Panc1 (cell line): ENCODE measurements at regions not wholly inside any gene's neighbourhood (a gene's known extent, or its start where the extent isn't known, plus 50 kb on each side); places are given as distances from the start of the nearest gene placed in this dataset.

Source experiments
- ATAC-seq: fragments of 200-7000 bp; cut with Tn5 transposase; 2 replicates; pipeline ENCODE4 v1.9.1; 2020; ENCODE audit warnings: mild to moderate bottlenecking, moderate library complexity
- BruUV-seq: library from RNA; stranded (reverse); fragments of 400-500 nt; replicated peaks from 2 replicates; lab custom pipeline; 2021; lab: Mats Ljungman, UMichigan
- CTCF ChIA-PET: fragments of 300-600 bp; sonication (Branson Sonifier 250); formaldehyde crosslinking; loops from one replicate; lab custom pipeline; 2022; ENCODE audit warnings: antibody characterized with exemption; lab: Charles Lee
- POLR2A ChIA-PET: fragments of 300-600 bp; sonication (Branson Sonifier 250); formaldehyde crosslinking; loops from one replicate; lab custom pipeline; 2022; ENCODE audit warnings: antibody characterized with exemption; lab: Charles Lee
- DNase-seq: peaks from one replicate; pipeline ENCODE4 v3.0.0-alpha.2; 2010; ENCODE audit warnings: low read depth, low spot score
- H3K27ac ChIP-seq: 2 replicates; pipeline ENCODE4 v1.5.1; 2011; ENCODE audit warnings: mild to moderate bottlenecking, low read length, inconsistent platforms
- H3K27me3 ChIP-seq: fragments of 200-500 bp; sonication (Bioruptor generic); 2 replicates; pipeline ENCODE4 v1.6.0; 2014; ENCODE audit warnings: low read length, inconsistent platforms; ENCODE audit not compliant: control insufficient read depth, insufficient read depth
- H3K36me3 ChIP-seq: fragments of 200-500 bp; sonication (Bioruptor generic); 2 replicates; pipeline ENCODE4 v1.5.1; 2014; ENCODE audit warnings: inconsistent platforms, mild to moderate bottlenecking, low read length, moderate library complexity; ENCODE audit not compliant: control insufficient read depth, insufficient read depth
- H3K4me1 ChIP-seq: 2 replicates; pipeline ENCODE4 v1.5.1; 2011; ENCODE audit warnings: inconsistent platforms, mild to moderate bottlenecking, low read length, moderate library complexity; ENCODE audit not compliant: control insufficient read depth, insufficient read depth
- H3K4me3 ChIP-seq, 2 experiments: 2 replicates each; pipeline ENCODE4 v1.5.1; 2011 to 2012; ENCODE audit warnings: low read depth in 2 of 2, low read length in 2 of 2, mild to moderate bottlenecking in 2 of 2, inconsistent platforms in 1 of 2, moderate library complexity in 1 of 2
- H3K9me3 ChIP-seq: fragments of 200-500 bp; sonication (Bioruptor generic); 2 replicates; pipeline ENCODE4 v1.5.1; 2014; ENCODE audit warnings: low read depth, mild to moderate bottlenecking, inconsistent platforms, low read length, moderate library complexity; ENCODE audit not compliant: control insufficient read depth, insufficient read depth
- POLR2AphosphoS5 ChIP-seq: IDR thresholded peaks from 2 replicates; pipeline ENCODE4 v1.6.1; 2012; ENCODE audit warnings: mild to moderate bottlenecking, low read depth, low read length, moderate library complexity
- SIN3A ChIP-seq: IDR thresholded peaks from 2 replicates; pipeline ENCODE4 v1.6.1; 2012; ENCODE audit warnings: low read depth, mild to moderate bottlenecking, low read length, moderate library complexity, borderline replicate concordance; ENCODE audit not compliant: insufficient read depth
- TCF7L2 ChIP-seq: IDR thresholded peaks from 2 replicates; pipeline ENCODE4 v1.6.1; 2011; ENCODE audit warnings: mild to moderate bottlenecking, low read depth, low read length, inconsistent platforms
- in situ Hi-C: cut with HindIII; loops from 2 replicates; pipeline ENCODE4 v1.10.0; 2016; ENCODE audit warnings: low sequenced_read_pairs, low pct_unique_long_range_greater_than_20kb
- intact Hi-C: fragments of 100-400 bp; cut with micrococcal nuclease; formaldehyde crosslinking; loops from one replicate; pipeline ENCODE4 v1.10.0; 2022; ENCODE audit not compliant: unreplicated experiment
- TF ChIP-seq, protein P1 (sequence below): fragments of 450-650 bp; IDR thresholded peaks from 2 replicates; pipeline ENCODE4 v1.5.1; 2017; ENCODE audit warnings: mild to moderate bottlenecking
- TF ChIP-seq, protein P2 (sequence below), 2 experiments: IDR thresholded peaks; 2 replicates each; pipeline ENCODE4 v1.6.1; 2011 to 2012; ENCODE audit warnings: low read depth in 2 of 2, control low read depth in 1 of 2, low read length in 1 of 2, mild to moderate bottlenecking in 1 of 2, moderate library complexity in 1 of 2; ENCODE audit not compliant: insufficient read depth in 1 of 2

- Histone ChIP-seq H3K27me3 (no peaks in the 10 kb centered on the region), H3K9me3 (no peaks in the 10 kb centered on the region), H3K4me3 (no peak overlapping the region), H3K4me1 (no peaks in the 10 kb centered on the region), H3K27ac (no peak overlapping the region), H3K36me3 (no peaks in the 10 kb centered on the region)
- TF ChIP-seq, protein P1, sequence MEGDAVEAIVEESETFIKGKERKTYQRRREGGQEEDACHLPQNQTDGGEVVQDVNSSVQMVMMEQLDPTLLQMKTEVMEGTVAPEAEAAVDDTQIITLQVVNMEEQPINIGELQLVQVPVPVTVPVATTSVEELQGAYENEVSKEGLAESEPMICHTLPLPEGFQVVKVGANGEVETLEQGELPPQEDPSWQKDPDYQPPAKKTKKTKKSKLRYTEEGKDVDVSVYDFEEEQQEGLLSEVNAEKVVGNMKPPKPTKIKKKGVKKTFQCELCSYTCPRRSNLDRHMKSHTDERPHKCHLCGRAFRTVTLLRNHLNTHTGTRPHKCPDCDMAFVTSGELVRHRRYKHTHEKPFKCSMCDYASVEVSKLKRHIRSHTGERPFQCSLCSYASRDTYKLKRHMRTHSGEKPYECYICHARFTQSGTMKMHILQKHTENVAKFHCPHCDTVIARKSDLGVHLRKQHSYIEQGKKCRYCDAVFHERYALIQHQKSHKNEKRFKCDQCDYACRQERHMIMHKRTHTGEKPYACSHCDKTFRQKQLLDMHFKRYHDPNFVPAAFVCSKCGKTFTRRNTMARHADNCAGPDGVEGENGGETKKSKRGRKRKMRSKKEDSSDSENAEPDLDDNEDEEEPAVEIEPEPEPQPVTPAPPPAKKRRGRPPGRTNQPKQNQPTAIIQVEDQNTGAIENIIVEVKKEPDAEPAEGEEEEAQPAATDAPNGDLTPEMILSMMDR, result no peak
- TF ChIP-seq, protein P2, sequence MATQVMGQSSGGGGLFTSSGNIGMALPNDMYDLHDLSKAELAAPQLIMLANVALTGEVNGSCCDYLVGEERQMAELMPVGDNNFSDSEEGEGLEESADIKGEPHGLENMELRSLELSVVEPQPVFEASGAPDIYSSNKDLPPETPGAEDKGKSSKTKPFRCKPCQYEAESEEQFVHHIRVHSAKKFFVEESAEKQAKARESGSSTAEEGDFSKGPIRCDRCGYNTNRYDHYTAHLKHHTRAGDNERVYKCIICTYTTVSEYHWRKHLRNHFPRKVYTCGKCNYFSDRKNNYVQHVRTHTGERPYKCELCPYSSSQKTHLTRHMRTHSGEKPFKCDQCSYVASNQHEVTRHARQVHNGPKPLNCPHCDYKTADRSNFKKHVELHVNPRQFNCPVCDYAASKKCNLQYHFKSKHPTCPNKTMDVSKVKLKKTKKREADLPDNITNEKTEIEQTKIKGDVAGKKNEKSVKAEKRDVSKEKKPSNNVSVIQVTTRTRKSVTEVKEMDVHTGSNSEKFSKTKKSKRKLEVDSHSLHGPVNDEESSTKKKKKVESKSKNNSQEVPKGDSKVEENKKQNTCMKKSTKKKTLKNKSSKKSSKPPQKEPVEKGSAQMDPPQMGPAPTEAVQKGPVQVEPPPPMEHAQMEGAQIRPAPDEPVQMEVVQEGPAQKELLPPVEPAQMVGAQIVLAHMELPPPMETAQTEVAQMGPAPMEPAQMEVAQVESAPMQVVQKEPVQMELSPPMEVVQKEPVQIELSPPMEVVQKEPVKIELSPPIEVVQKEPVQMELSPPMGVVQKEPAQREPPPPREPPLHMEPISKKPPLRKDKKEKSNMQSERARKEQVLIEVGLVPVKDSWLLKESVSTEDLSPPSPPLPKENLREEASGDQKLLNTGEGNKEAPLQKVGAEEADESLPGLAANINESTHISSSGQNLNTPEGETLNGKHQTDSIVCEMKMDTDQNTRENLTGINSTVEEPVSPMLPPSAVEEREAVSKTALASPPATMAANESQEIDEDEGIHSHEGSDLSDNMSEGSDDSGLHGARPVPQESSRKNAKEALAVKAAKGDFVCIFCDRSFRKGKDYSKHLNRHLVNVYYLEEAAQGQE (IDR thresholded peaks at IDR 0.05; ENCODE audit: insufficient read depth in 1 of 2, low read depth in 2 of 2, low read length in 1 of 2), result no peak
- TF ChIP-seq TCF7L2 (no peak), SIN3A (no peak), POLR2AphosphoS5 (no peak)
- BruUV-seq, result no TSS peak
- no peak for DNase-seq
- in situ Hi-C loops, result no loop called here
- POLR2A ChIA-PET, result interaction anchor here (0.7 kb wide), 1 partner anchor 161 kb away, joined by 6 read pairs; no protein-coding TSS in a partner anchor
- CTCF ChIA-PET, result interaction anchor here (0.7 kb wide), 1 partner anchor 874 kb away, joined by 11 read pairs; no protein-coding TSS in a partner anchor
- no peak; the same call in 1 of the 2 replicates for ATAC-seq
- intact Hi-C loops, result no loop called here
These were observed 90.6 kb upstream of the AMN1 start for GRCh38 chr12:31819427-31819826.

- BruUV-seq, result no TSS peak
- H3K27me3 ChIP-seq, result no peaks in the 10 kb centered on the region
- ATAC-seq, result no peak
- H3K4me3 ChIP-seq, result no peak overlapping the region
- no peak overlapping the region for H3K27ac ChIP-seq
- no peak for DNase-seq
- H3K9me3 ChIP-seq, result no peaks in the 10 kb centered on the region
- no peaks in the 10 kb centered on the region for H3K4me1 ChIP-seq
- in situ Hi-C loops (no loop called here), intact Hi-C loops (no loop called here)
- ChIA-PET CTCF (interaction anchor here (0.7 kb wide), 1 partner anchor 875 kb away, joined by 11 read pairs; no protein-coding TSS in a partner anchor), POLR2A (interaction anchor here (0.7 to 0.8 kb wide), 2 partner anchors 86 to 161 kb away, joined by 5 to 6 read pairs; no protein-coding TSS in a partner anchor)
- TF ChIP-seq SIN3A (no peak), POLR2AphosphoS5 (no peak), TCF7L2 (no peak)
- TF ChIP-seq, protein P2 (IDR thresholded peaks at IDR 0.05; ENCODE audit: insufficient read depth in 1 of 2, low read depth in 2 of 2, low read length in 1 of 2), result no peak
- TF ChIP-seq, protein P1, result no peak
- H3K36me3 ChIP-seq, result no peaks in the 10 kb centered on the region
These were observed 89.9 kb upstream of the AMN1 start for GRCh38 chr12:31818623-31819268.
